Natural killer cell (primary cell): ENCODE measurements at regions not wholly inside any gene's neighbourhood (a gene's known extent, or its start where the extent isn't known, plus 50 kb on each side); places are given as distances from the start of the nearest gene placed in this dataset.

Experiments used
- ATAC-seq, 3 donors: fragments of 150-1000 bp in 2 of 3; fragments of 200-7000 bp in 1 of 3; cut with Tn5 transposase; 1 replicate in 1 of 3; 2 replicates in 2 of 3; pipeline ENCODE4 v1.10.0; 2021; ENCODE audit warnings: mild to moderate bottlenecking in 2 of 3, moderate library complexity in 2 of 3
- DNase-seq, 2 donors: peaks; one replicate each; pipeline versions ENCODE4 v3.0.0 to v3.0.0-alpha.2; 2013 to 2021; ENCODE audit warnings: mixed read lengths in 1 of 2
- H3K27ac ChIP-seq: one replicate; pipeline ENCODE4 v1.5.1; 2013; ENCODE audit warnings: mild to moderate bottlenecking, low read length
- H3K27me3 ChIP-seq: one replicate; pipeline ENCODE4 v1.6.1; 2013; ENCODE audit warnings: low read length; ENCODE audit not compliant: control insufficient read depth, insufficient read depth
- H3K36me3 ChIP-seq: one replicate; pipeline ENCODE4 v1.6.1; 2013; ENCODE audit warnings: low read length; ENCODE audit not compliant: control insufficient read depth, insufficient read depth
- H3K4me1 ChIP-seq: one replicate; pipeline ENCODE4 v1.6.1; 2013; ENCODE audit warnings: low read length; ENCODE audit not compliant: control insufficient read depth, insufficient read depth
- H3K4me3 ChIP-seq: one replicate; pipeline ENCODE4 v1.5.1; 2013; ENCODE audit warnings: low read length
- H3K9me3 ChIP-seq: one replicate; pipeline ENCODE4 v1.6.1; 2013; ENCODE audit warnings: low read length; ENCODE audit not compliant: control insufficient read depth, insufficient read depth
- H3K27ac Mint-ChIP-seq, 2 donors: one replicate each; pipeline ENCODE4 v1.8.0; 2022; ENCODE audit warnings: mild to moderate bottlenecking in 2 of 2, mixed read lengths in 2 of 2, moderate library complexity in 1 of 2
- H3K27me3 Mint-ChIP-seq, 2 donors: one replicate each; pipeline ENCODE4 v1.8.0; 2022; ENCODE audit warnings: low read depth in 2 of 2, mixed read lengths in 2 of 2
- H3K36me3 Mint-ChIP-seq: one replicate; pipeline ENCODE4 v1.8.0; 2022; ENCODE audit warnings: mixed read lengths
- H3K4me1 Mint-ChIP-seq, 2 donors: one replicate each; pipeline ENCODE4 v1.8.0; 2022; ENCODE audit warnings: mixed read lengths in 2 of 2
- H3K4me3 Mint-ChIP-seq: one replicate; pipeline ENCODE4 v1.8.0; 2022; ENCODE audit warnings: mild to moderate bottlenecking, moderate library complexity, mixed read lengths
- H3K9me3 Mint-ChIP-seq, 2 donors: one replicate each; pipeline ENCODE4 v1.8.0; 2022; ENCODE audit warnings: mixed read lengths in 2 of 2
- CTCF ChIP-seq: fragments of 200-600 bp; IDR thresholded peaks from one replicate; pipeline ENCODE4 v1.8.0; 2022; ENCODE audit warnings: antibody characterized with exemption
- WGBS: methylation state at CpG from one replicate; pipeline ENCODE4 v1.1.7; 2013; ENCODE audit warnings: missing lambda C conversion rate; ENCODE audit not compliant: insufficient coverage; 5-methylcytosine and 5-hydroxymethylcytosine counted together
- intact Hi-C: fragments of 100-400 bp; cut with micrococcal nuclease; formaldehyde crosslinking; loops from one replicate; pipeline ENCODE4 v1.14.2; 2022

- H3K4me3 Mint-ChIP-seq = no peak overlapping the region
- H3K36me3 Mint-ChIP-seq = no peaks in the 10 kb centered on the region
These were observed 60.3 kb upstream of the JUN start for GRCh38 chr1:58844176-58844575.

GRCh38 chr1:58845942-58846341 is 62.1 kb upstream of the JUN start:
- no peak for ATAC-seq
- no peaks in the 10 kb centered on the region for H3K9me3 ChIP-seq
- Mint-ChIP-seq H3K36me3 (no peaks in the 10 kb centered on the region), H3K27ac (no peak overlapping the region), H3K27me3 (no peaks in the 10 kb centered on the region), H3K4me3 (no peak overlapping the region), H3K9me3 (no peaks in the 10 kb centered on the region), H3K4me1 (peaks cover 11 to 12% of the 10 kb centered on the region in 2 donors)
- H3K27ac ChIP-seq = no peak overlapping the region
- H3K4me1 ChIP-seq = no peaks in the 10 kb centered on the region
- H3K4me3 ChIP-seq = no peak overlapping the region
- H3K27me3 ChIP-seq = no peaks in the 10 kb centered on the region
- no peaks in the 10 kb centered on the region for H3K36me3 ChIP-seq
- intact Hi-C loops = no loop called here
- DNase-seq = no peak
- WGBS = 75% methylated on average over 4 of the region's 4 CpGs
- TF ChIP-seq CTCF = no peak

More at GRCh38 chr1:58844176-58844575, 60.3 kb upstream of the JUN start:
- DNase-seq (no peak), ATAC-seq (no peak)
- no peak for TF ChIP-seq CTCF
- no peaks in the 10 kb centered on the region for H3K9me3 ChIP-seq
- H3K27me3 ChIP-seq = no peaks in the 10 kb centered on the region
- Mint-ChIP-seq H3K9me3 (no peaks in the 10 kb centered on the region), H3K27me3 (no peaks in the 10 kb centered on the region), H3K4me1 (peaks cover 11 to 12% of the 10 kb centered on the region in 2 donors), H3K27ac (no peak overlapping the region)
- no peaks in the 10 kb centered on the region for H3K4me1 ChIP-seq
- no peaks in the 10 kb centered on the region for H3K36me3 ChIP-seq
- 100% methylated on average over 1 of the region's 1 CpG for WGBS
- no peak overlapping the region for H3K27ac ChIP-seq
- H3K4me3 ChIP-seq = no peak overlapping the region
- intact Hi-C loops = no loop called here

GRCh38 chr1:58848818-58849411 is 65.1 kb upstream of the JUN start:
- no peaks in the 10 kb centered on the region for H3K27me3 ChIP-seq
- ATAC-seq = no peak
- Mint-ChIP-seq H3K27ac (no peak overlapping the region), H3K4me1 (no peaks in the 10 kb centered on the region), H3K4me3 (no peak overlapping the region), H3K36me3 (no peaks in the 10 kb centered on the region), H3K9me3 (no peaks in the 10 kb centered on the region), H3K27me3 (peaks cover 0 to 4% of the 10 kb centered on the region in 2 donors)
- H3K36me3 ChIP-seq = no peaks in the 10 kb centered on the region
- H3K4me1 ChIP-seq = no peaks in the 10 kb centered on the region
- no peak for DNase-seq
- H3K4me3 ChIP-seq = no peak overlapping the region
- no peaks in the 10 kb centered on the region for H3K9me3 ChIP-seq
- 92% methylated on average over 9 of the region's 9 CpGs for WGBS
- intact Hi-C loops = no loop called here
- H3K27ac ChIP-seq = no peak overlapping the region
- TF ChIP-seq CTCF = no peak

GRCh38 chr1:58849551-58849950 is 65.7 kb upstream of the JUN start:
- 92% methylated on average over 2 of the region's 2 CpGs for WGBS
- peaks cover 0 to 4% of the 10 kb centered on the region in 2 donors for H3K27me3 Mint-ChIP-seq
- H3K36me3 Mint-ChIP-seq = no peaks in the 10 kb centered on the region
- no peaks in the 10 kb centered on the region for H3K9me3 ChIP-seq
- intact Hi-C loops = no loop called here
- H3K36me3 ChIP-seq = no peaks in the 10 kb centered on the region
- peaks cover 2% of the 10 kb centered on the region for H3K4me1 ChIP-seq
- H3K4me3 Mint-ChIP-seq = no peak overlapping the region
- H3K27ac ChIP-seq = no peak overlapping the region
- ATAC-seq (no peak), DNase-seq (no peak)
- no peak overlapping the region for H3K4me3 ChIP-seq
- H3K9me3 Mint-ChIP-seq = no peaks in the 10 kb centered on the region
- H3K27ac Mint-ChIP-seq = no peak overlapping the region
- TF ChIP-seq CTCF = no peak
- peaks cover 0 to 3% of the 10 kb centered on the region in 2 donors for H3K4me1 Mint-ChIP-seq
- H3K27me3 ChIP-seq = no peaks in the 10 kb centered on the region
